RWPE2 (cell line): ENCODE measurements at regions not wholly inside any gene's neighbourhood (a gene's known extent, or its start where the extent isn't known, plus 50 kb on each side); places are given as distances from the start of the nearest gene placed in this dataset.
"Not testable (repeated sequence)": the region's sequence is repeated elsewhere in the genome, so short reads cannot be mapped to it uniquely, and the experiment has no call there.

Source experiments
- ATAC-seq: fragments of 200-7000 bp; cut with Tn5 transposase; 3 replicates; pipeline ENCODE4 v1.9.1; 2021; ENCODE audit warnings: low read depth
- DNase-seq: peaks from one replicate; pipeline ENCODE4 v3.0.0-alpha.2; 2020; ENCODE audit warnings: low spot score
- H3K27ac ChIP-seq: fragments of 450-650 bp; 2 replicates; pipeline ENCODE4 v1.5.1; 2017; ENCODE audit warnings: mild to moderate bottlenecking; ENCODE audit not compliant: poor library complexity, severe bottlenecking
- H3K27me3 ChIP-seq: fragments of 250-450 bp; sonication (Bioruptor Pico); 2 replicates; pipeline ENCODE4 v1.5.1; 2021; ENCODE audit warnings: mild to moderate bottlenecking, moderate library complexity; ENCODE audit not compliant: insufficient read depth, poor library complexity, severe bottlenecking
- H3K36me3 ChIP-seq: fragments of 250-450 bp; sonication (Bioruptor Pico); 2 replicates; pipeline ENCODE4 v1.5.1; 2020; ENCODE audit warnings: low read depth, mild to moderate bottlenecking, moderate library complexity
- H3K4me1 ChIP-seq: fragments of 250-450 bp; sonication (Bioruptor Pico); 2 replicates; pipeline ENCODE4 v1.5.1; 2021; ENCODE audit warnings: mild to moderate bottlenecking, moderate library complexity; ENCODE audit not compliant: insufficient read depth, poor library complexity, severe bottlenecking
- H3K4me3 ChIP-seq: fragments of 250-450 bp; sonication (Bioruptor Pico); 2 replicates; pipeline ENCODE4 v1.5.1; 2021; ENCODE audit warnings: mild to moderate bottlenecking, moderate library complexity; ENCODE audit not compliant: severe bottlenecking
- H3K9me3 ChIP-seq: fragments of 250-450 bp; sonication (Bioruptor Pico); 2 replicates; pipeline ENCODE4 v1.5.1; 2021; ENCODE audit warnings: mild to moderate bottlenecking, moderate library complexity; ENCODE audit not compliant: severe bottlenecking
- TF ChIP-seq, protein P1 (sequence below): fragments of 450-650 bp; IDR thresholded peaks from one replicate; pipeline ENCODE4 v1.5.1; 2017; ENCODE audit warnings: mild to moderate bottlenecking, moderate library complexity; ENCODE audit not compliant: poor library complexity, severe bottlenecking

DNA sequence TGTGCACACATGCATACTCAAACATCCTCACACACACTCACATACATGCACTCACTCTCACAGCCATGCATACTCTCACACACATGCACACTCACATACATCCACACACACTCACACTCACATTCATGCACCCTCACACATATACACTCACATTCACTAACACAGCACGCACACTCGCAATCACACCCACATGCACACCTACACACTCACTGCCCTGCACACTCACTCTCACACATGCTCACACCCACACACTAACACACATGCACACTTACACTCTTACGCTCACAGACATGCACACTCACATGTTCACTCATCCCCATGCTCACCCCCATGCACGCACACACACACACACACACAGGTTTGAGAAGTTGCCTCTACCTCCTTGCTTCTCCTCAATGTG lies 63.2 kb upstream of the SFSWAP start:
- DNase-seq (no peak), ATAC-seq (no peak)
- no peaks in the 10 kb centered on the region for H3K27me3 ChIP-seq
- TF ChIP-seq, protein P1, sequence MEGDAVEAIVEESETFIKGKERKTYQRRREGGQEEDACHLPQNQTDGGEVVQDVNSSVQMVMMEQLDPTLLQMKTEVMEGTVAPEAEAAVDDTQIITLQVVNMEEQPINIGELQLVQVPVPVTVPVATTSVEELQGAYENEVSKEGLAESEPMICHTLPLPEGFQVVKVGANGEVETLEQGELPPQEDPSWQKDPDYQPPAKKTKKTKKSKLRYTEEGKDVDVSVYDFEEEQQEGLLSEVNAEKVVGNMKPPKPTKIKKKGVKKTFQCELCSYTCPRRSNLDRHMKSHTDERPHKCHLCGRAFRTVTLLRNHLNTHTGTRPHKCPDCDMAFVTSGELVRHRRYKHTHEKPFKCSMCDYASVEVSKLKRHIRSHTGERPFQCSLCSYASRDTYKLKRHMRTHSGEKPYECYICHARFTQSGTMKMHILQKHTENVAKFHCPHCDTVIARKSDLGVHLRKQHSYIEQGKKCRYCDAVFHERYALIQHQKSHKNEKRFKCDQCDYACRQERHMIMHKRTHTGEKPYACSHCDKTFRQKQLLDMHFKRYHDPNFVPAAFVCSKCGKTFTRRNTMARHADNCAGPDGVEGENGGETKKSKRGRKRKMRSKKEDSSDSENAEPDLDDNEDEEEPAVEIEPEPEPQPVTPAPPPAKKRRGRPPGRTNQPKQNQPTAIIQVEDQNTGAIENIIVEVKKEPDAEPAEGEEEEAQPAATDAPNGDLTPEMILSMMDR: no peak
- no peaks in the 10 kb centered on the region for H3K4me1 ChIP-seq
- H3K4me3 ChIP-seq: no peak overlapping the region
- no peaks in the 10 kb centered on the region for H3K9me3 ChIP-seq
- no peaks in the 10 kb centered on the region for H3K36me3 ChIP-seq
- no peak overlapping the region for H3K27ac ChIP-seq

- ATAC-seq, H3K27me3 ChIP-seq, DNase-seq, H3K4me3 ChIP-seq, H3K4me1 ChIP-seq, H3K9me3 ChIP-seq, H3K27ac ChIP-seq, H3K36me3 ChIP-seq: not testable (repeated sequence)
Measured at GRCh38 chr12:131655469-131656174, 55.3 kb upstream of the SFSWAP start.

GRCh38 chr12:131656796-131657195 lies 54.1 kb upstream of the SFSWAP start:
- DNase-seq, H3K9me3 ChIP-seq, ATAC-seq, H3K4me3 ChIP-seq, H3K4me1 ChIP-seq, H3K27me3 ChIP-seq, H3K27ac ChIP-seq, H3K36me3 ChIP-seq: not testable (repeated sequence)

DNA sequence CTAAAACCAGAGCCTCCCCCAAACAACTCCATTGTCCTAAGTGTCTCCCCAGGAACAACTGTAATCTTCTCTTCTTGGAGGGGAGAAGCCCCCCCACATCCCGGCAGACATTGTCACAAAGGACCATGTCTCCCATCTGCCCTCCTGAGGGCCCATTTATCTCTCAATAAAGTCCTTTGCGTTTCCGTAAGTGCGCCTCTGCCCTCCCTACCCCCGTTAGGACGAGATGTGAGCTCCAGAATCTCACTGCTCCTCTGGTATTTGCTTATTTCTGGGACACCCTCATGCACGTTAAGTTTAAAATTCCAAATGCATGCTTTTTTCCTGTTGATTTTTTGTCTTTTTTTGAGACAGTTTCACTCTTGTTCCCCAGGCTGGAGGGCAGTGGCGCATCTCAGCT lies 52.3 kb upstream of the SFSWAP start:
- H3K9me3 ChIP-seq, H3K27me3 ChIP-seq, H3K36me3 ChIP-seq, H3K4me1 ChIP-seq, H3K4me3 ChIP-seq, ATAC-seq, DNase-seq, H3K27ac ChIP-seq: not testable (repeated sequence)

DNA sequence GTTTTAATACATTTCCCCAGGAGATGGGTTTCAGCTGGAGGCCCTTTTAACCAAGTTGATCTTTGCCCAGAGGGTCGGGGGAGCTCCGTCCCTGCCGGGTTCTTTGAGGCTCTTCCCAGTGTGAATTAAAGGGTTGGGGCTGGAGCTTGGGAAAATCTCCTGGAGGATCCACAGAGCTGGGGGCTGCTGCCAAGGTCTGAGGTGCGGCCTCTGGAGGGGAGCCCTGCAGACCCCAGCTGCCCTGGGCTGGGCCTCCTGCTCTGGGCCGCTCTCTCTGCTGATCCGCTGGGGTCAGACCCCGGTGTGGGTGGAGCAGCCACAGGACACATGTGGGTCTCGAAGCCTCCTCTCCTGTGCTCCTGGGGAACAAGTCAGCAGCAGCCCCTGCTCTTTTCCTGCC lies 51.4 kb upstream of the SFSWAP start:
- H3K4me3 ChIP-seq, ATAC-seq, H3K27ac ChIP-seq, H3K9me3 ChIP-seq, DNase-seq, H3K36me3 ChIP-seq, H3K27me3 ChIP-seq, H3K4me1 ChIP-seq: not testable (repeated sequence)

DNA sequence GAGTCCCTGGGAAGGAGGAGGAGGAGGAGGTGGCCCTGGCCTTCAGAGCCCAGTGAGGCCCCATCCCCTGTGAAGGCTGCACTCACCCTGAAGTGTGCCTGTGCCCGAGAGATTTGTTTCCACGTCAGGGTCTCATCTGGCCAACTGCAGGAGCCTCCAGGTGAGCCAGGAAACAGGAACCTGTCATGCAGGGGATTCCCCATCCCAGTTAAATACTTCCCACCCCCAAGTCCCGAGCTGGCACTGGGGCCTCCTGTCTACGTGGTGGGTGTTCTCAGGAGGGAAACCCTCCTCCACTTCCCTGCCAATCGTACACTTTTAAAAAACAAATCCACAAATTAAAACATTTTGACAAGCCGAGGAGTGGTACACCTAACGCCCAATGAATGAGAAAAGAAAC lies 50.9 kb upstream of the SFSWAP start:
- not testable (repeated sequence) for DNase-seq, H3K4me3 ChIP-seq, H3K27ac ChIP-seq, H3K36me3 ChIP-seq, H3K9me3 ChIP-seq, ATAC-seq, H3K27me3 ChIP-seq, H3K4me1 ChIP-seq

GRCh38 chr12:131660401-131660800 lies 50.5 kb upstream of the SFSWAP start:
- H3K4me3 ChIP-seq, H3K36me3 ChIP-seq, H3K9me3 ChIP-seq, H3K27me3 ChIP-seq, ATAC-seq, H3K4me1 ChIP-seq, H3K27ac ChIP-seq, DNase-seq: not testable (repeated sequence)
